KMS-11 (cell line): ENCODE measurements at regions not wholly inside any gene's neighbourhood (a gene's known extent, or its start where the extent isn't known, plus 50 kb on each side); places are given as distances from the start of the nearest gene placed in this dataset.

Experiments
- H2AFZ ChIP-seq: fragments of 200-600 bp; sonication (generic); 2 replicates; pipeline ENCODE4 v1.6.1; 2016; ENCODE audit warnings: antibody characterized with exemption, mixed run types, low read depth
- H3K27ac ChIP-seq: fragments of 200-600 bp; sonication (generic); 2 replicates; pipeline ENCODE4 v1.6.1; 2016; ENCODE audit warnings: mild to moderate bottlenecking, mixed run types
- H3K27me3 ChIP-seq: fragments of 200-600 bp; sonication (generic); 2 replicates; pipeline ENCODE4 v1.6.1; 2017; ENCODE audit warnings: mild to moderate bottlenecking, low read depth, mixed run types, moderate library complexity; ENCODE audit not compliant: insufficient read depth
- H3K36me3 ChIP-seq: fragments of 200-600 bp; sonication (generic); 2 replicates; pipeline ENCODE4 v1.6.1; 2017; ENCODE audit warnings: mild to moderate bottlenecking, mixed run types; ENCODE audit not compliant: insufficient read depth
- H3K4me1 ChIP-seq: fragments of 200-600 bp; sonication (generic); 2 replicates; pipeline ENCODE4 v1.6.1; 2016; ENCODE audit warnings: mild to moderate bottlenecking, low read depth, mixed run types; ENCODE audit not compliant: poor library complexity, severe bottlenecking
- H3K4me2 ChIP-seq: fragments of 200-600 bp; sonication (generic); 2 replicates; pipeline ENCODE4 v1.7.0; 2016; ENCODE audit warnings: mild to moderate bottlenecking, mixed run types
- H3K4me3 ChIP-seq: fragments of 200-600 bp; sonication (generic); IDR thresholded peaks from 2 replicates; pipeline ENCODE4 v1.6.1; 2017; ENCODE audit warnings: low read depth, low read length, mixed read lengths; ENCODE audit not compliant: insufficient read depth
- H3K79me2 ChIP-seq: fragments of 200-600 bp; sonication (generic); 2 replicates; pipeline ENCODE4 v1.6.1; 2016; ENCODE audit warnings: low read depth, mixed run types; ENCODE audit not compliant: insufficient read depth
- H3K9ac ChIP-seq: fragments of 200-600 bp; sonication (generic); 2 replicates; pipeline ENCODE4 v1.6.1; 2016; ENCODE audit warnings: mild to moderate bottlenecking, mixed run types
- H4K20me1 ChIP-seq: fragments of 200-600 bp; sonication (generic); 2 replicates; pipeline ENCODE4 v1.6.1; 2016; ENCODE audit warnings: mild to moderate bottlenecking, mixed run types; ENCODE audit not compliant: insufficient read depth
- TF ChIP-seq, protein P1 (sequence below): fragments of 200-600 bp; sonication (generic); conservative IDR thresholded peaks from 2 replicates; pipeline ENCODE4 v1.6.1; 2017; ENCODE audit warnings: low read depth, mild to moderate bottlenecking, antibody characterized with exemption, low read length, moderate library complexity, mixed read lengths

DNA sequence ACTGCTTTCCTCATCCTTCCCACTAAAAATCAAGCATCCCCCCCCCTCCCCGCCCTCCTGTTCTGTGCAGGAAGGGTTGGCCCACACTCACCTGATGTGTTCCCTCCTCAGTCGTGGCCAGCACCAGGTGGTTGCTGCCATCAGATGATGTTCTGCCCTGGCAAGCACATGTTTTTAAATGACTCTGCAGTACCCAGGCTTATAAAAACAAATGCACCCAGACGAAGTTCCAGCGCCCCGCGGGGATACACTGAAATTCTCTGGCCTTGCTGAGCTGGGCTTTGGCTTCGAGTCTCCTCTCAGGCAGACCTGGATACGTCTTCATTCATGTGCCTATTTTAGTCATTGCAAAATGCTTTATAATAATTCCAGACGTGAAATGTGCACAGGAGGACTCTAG lies 316.3 kb downstream of the DLEU7 start:
- Histone ChIP-seq H3K27me3 (no peaks in the 10 kb centered on the region), H2AFZ (peak overlapping the region; percentile 53; the same call in 1 of the 2 replicates), H3K36me3 (no peaks in the 10 kb centered on the region), H3K4me3 (no peak overlapping the region), H3K79me2 (no peaks in the 10 kb centered on the region), H3K9ac (peak overlapping the region; percentile 2; the same call in 1 of the 2 replicates), H3K4me1 (peaks cover 43% of the 10 kb centered on the region), H3K27ac (peak overlapping the region; percentile 21; the same call in 1 of the 2 replicates), H4K20me1 (no peaks in the 10 kb centered on the region), H3K4me2 (peak overlapping the region; percentile 46; the same call in 1 of the 2 replicates)
- TF ChIP-seq, protein P1, sequence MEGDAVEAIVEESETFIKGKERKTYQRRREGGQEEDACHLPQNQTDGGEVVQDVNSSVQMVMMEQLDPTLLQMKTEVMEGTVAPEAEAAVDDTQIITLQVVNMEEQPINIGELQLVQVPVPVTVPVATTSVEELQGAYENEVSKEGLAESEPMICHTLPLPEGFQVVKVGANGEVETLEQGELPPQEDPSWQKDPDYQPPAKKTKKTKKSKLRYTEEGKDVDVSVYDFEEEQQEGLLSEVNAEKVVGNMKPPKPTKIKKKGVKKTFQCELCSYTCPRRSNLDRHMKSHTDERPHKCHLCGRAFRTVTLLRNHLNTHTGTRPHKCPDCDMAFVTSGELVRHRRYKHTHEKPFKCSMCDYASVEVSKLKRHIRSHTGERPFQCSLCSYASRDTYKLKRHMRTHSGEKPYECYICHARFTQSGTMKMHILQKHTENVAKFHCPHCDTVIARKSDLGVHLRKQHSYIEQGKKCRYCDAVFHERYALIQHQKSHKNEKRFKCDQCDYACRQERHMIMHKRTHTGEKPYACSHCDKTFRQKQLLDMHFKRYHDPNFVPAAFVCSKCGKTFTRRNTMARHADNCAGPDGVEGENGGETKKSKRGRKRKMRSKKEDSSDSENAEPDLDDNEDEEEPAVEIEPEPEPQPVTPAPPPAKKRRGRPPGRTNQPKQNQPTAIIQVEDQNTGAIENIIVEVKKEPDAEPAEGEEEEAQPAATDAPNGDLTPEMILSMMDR, result no peak

- no peaks in the 10 kb centered on the region for H3K79me2 ChIP-seq
- no peaks in the 10 kb centered on the region for H3K27me3 ChIP-seq
- no peaks in the 10 kb centered on the region for H3K36me3 ChIP-seq
- H3K27ac ChIP-seq, result peak overlapping the region; percentile 21; the same call in 1 of the 2 replicates
- H4K20me1 ChIP-seq, result no peaks in the 10 kb centered on the region
- H3K4me3 ChIP-seq, result no peak overlapping the region
- TF ChIP-seq, protein P1, result no peak
- peak overlapping the region; percentile 53; the same call in 1 of the 2 replicates for H2AFZ ChIP-seq
- H3K9ac ChIP-seq, result peak overlapping the region; percentile 2; the same call in 1 of the 2 replicates
- peak overlapping the region; percentile 46; the same call in 1 of the 2 replicates for H3K4me2 ChIP-seq
- H3K4me1 ChIP-seq, result peaks cover 43% of the 10 kb centered on the region
Observed at GRCh38 chr13:50527612-50528509, 315.6 kb downstream of the DLEU7 start.

- Histone ChIP-seq H3K27ac (no peak overlapping the region), H3K36me3 (no peaks in the 10 kb centered on the region), H3K79me2 (no peaks in the 10 kb centered on the region), H4K20me1 (no peaks in the 10 kb centered on the region), H2AFZ (no peak overlapping the region), H3K4me3 (no peak overlapping the region), H3K4me1 (peaks cover 43% of the 10 kb centered on the region), H3K4me2 (no peak overlapping the region), H3K9ac (no peak overlapping the region), H3K27me3 (no peaks in the 10 kb centered on the region)
- TF ChIP-seq, protein P1, result no peak
Observed at GRCh38 chr13:50529154-50529882, 314.2 kb downstream of the DLEU7 start.

- Histone ChIP-seq H3K79me2 (no peaks in the 10 kb centered on the region), H3K27me3 (no peaks in the 10 kb centered on the region), H3K4me3 (no peak overlapping the region), H3K4me2 (no peak overlapping the region), H3K27ac (no peak overlapping the region), H3K4me1 (peaks cover 30% of the 10 kb centered on the region), H3K9ac (no peak overlapping the region), H4K20me1 (no peaks in the 10 kb centered on the region), H3K36me3 (no peaks in the 10 kb centered on the region), H2AFZ (no peak overlapping the region)
- TF ChIP-seq, protein P1, result no peak; the same call in 1 of the 2 replicates
Observed at GRCh38 chr13:50531917-50532899, 311.3 kb downstream of the DLEU7 start.
